Liver (tissue), 8 donors: ENCODE measurements at regions not wholly inside any gene's neighbourhood (a gene's known extent, or its start where the extent isn't known, plus 50 kb on each side); places are given as distances from the start of the nearest gene placed in this dataset.
A peak's percentile ranks its signal among the peaks of the same experiment; 100 is the strongest.

Experiments
- DNase-seq: peaks from one replicate; pipeline ENCODE4 v3.0.0-alpha.2; 2017; ENCODE audit warnings: low spot score
- H3K27ac ChIP-seq, 2 donors: one replicate each; pipeline ENCODE4 v1.7.0; 2013; ENCODE audit warnings: inconsistent platforms in 2 of 2, low read length in 2 of 2, control low read depth in 1 of 2, low read depth in 1 of 2, mild to moderate bottlenecking in 1 of 2
- H3K27me3 ChIP-seq, 4 donors: one replicate each; pipeline versions ENCODE4 v1.6.1 to v1.7.0; 2013; ENCODE audit warnings: low read length in 3 of 4, inconsistent platforms in 1 of 4, mild to moderate bottlenecking in 1 of 4, moderate library complexity in 1 of 4; ENCODE audit not compliant: control insufficient read depth in 4 of 4, insufficient read depth in 4 of 4
- H3K36me3 ChIP-seq, 4 donors: one replicate each; pipeline versions ENCODE4 v1.6.1 to v1.7.0; 2013; ENCODE audit warnings: low read length in 3 of 4, mild to moderate bottlenecking in 3 of 4, low read depth in 1 of 4, moderate library complexity in 1 of 4; ENCODE audit not compliant: control insufficient read depth in 4 of 4, insufficient read depth in 3 of 4
- H3K4me1 ChIP-seq, 4 donors: one replicate each; pipeline versions ENCODE4 v1.6.1 to v1.7.0; 2013; ENCODE audit warnings: low read length in 3 of 4, mild to moderate bottlenecking in 3 of 4, moderate library complexity in 1 of 4; ENCODE audit not compliant: control insufficient read depth in 4 of 4, insufficient read depth in 4 of 4
- H3K4me3 ChIP-seq, 3 donors: one replicate each; pipeline versions ENCODE4 v1.6.1 to v1.7.0; 2013; ENCODE audit warnings: low read length in 3 of 3, control low read depth in 1 of 3, low read depth in 1 of 3, mild to moderate bottlenecking in 1 of 3
- H3K9ac ChIP-seq, 2 donors: one replicate each; pipeline ENCODE4 v1.7.0; 2013; ENCODE audit warnings: low read length in 2 of 2, mild to moderate bottlenecking in 2 of 2, moderate library complexity in 2 of 2, control low read depth in 1 of 2, low read depth in 1 of 2
- H3K9me3 ChIP-seq, 4 donors: one replicate each; pipeline versions ENCODE4 v1.6.1 to v1.7.0; 2013; ENCODE audit warnings: low read length in 3 of 4; ENCODE audit not compliant: control insufficient read depth in 4 of 4
- ATF3 ChIP-seq: IDR thresholded peaks from 2 replicates; pipeline ENCODE4 v1.6.1; 2016; ENCODE audit warnings: antibody characterized with exemption
- CTCF ChIP-seq: fragments of 150-350 bp; IDR thresholded peaks from 2 replicates; pipeline ENCODE4 v1.5.1; 2017; ENCODE audit warnings: improper control_type of control experiment, low read depth, low read length; ENCODE audit not compliant: missing input control
- EGR1 ChIP-seq, 2 donors: IDR thresholded peaks; 2 replicates each; pipeline ENCODE4 v1.6.1; 2016 to 2018; ENCODE audit warnings: antibody characterized with exemption in 2 of 2, low read depth in 2 of 2
- FOXA1 ChIP-seq: IDR thresholded peaks from 2 replicates; pipeline ENCODE4 v1.6.1; 2016; ENCODE audit warnings: antibody characterized with exemption
- FOXA2 ChIP-seq: IDR thresholded peaks from 2 replicates; pipeline ENCODE4 v1.6.1; 2016; ENCODE audit warnings: antibody characterized with exemption
- GABPA ChIP-seq, 2 donors: IDR thresholded peaks in 1 of 2; conservative IDR thresholded peaks in 1 of 2; 2 replicates each; pipeline ENCODE4 v1.6.1; 2016; ENCODE audit warnings: antibody characterized with exemption in 2 of 2, mild to moderate bottlenecking in 1 of 2, moderate library complexity in 1 of 2
- HNF4A ChIP-seq, 2 donors: conservative IDR thresholded peaks; 2 replicates each; pipeline ENCODE4 v1.6.1; 2016; ENCODE audit warnings: antibody characterized with exemption in 2 of 2, mild to moderate bottlenecking in 2 of 2
- HNF4G ChIP-seq: IDR thresholded peaks from 2 replicates; pipeline ENCODE4 v1.6.1; 2016; ENCODE audit warnings: antibody characterized with exemption
- JUND ChIP-seq, 2 donors: IDR thresholded peaks; 2 replicates each; pipeline ENCODE4 v1.6.1; 2016; ENCODE audit warnings: antibody characterized with exemption in 2 of 2
- NR2F2 ChIP-seq: IDR thresholded peaks from 2 replicates; pipeline ENCODE4 v1.6.1; 2016; ENCODE audit warnings: antibody characterized with exemption
- RAD21 ChIP-seq, 2 donors: IDR thresholded peaks; 2 replicates each; pipeline ENCODE4 v1.6.1; 2016; ENCODE audit warnings: antibody characterized with exemption in 2 of 2, mild to moderate bottlenecking in 2 of 2
- RXRA ChIP-seq, 2 donors: IDR thresholded peaks; 2 replicates each; pipeline ENCODE4 v1.6.1; 2017 to 2018; ENCODE audit warnings: antibody characterized with exemption in 2 of 2, mild to moderate bottlenecking in 1 of 2
- SP1 ChIP-seq: IDR thresholded peaks from 2 replicates; pipeline ENCODE4 v1.6.1; 2018; ENCODE audit warnings: antibody characterized with exemption, mild to moderate bottlenecking
- TAF1 ChIP-seq: conservative IDR thresholded peaks from 2 replicates; pipeline ENCODE4 v1.6.1; 2016; ENCODE audit warnings: antibody characterized with exemption, mild to moderate bottlenecking
- YY1 ChIP-seq: IDR thresholded peaks from 2 replicates; pipeline ENCODE4 v1.6.1; 2016; ENCODE audit warnings: antibody characterized with exemption, mild to moderate bottlenecking
- ZBTB33 ChIP-seq: IDR thresholded peaks from 2 replicates; pipeline ENCODE4 v1.6.1; 2016; ENCODE audit warnings: antibody characterized with exemption
- WGBS: extraction: QIAGEN DNeasy Blood & Tissue Kit; methylation state at CpG from one replicate; pipeline ENCODE4 v1.1.7; 2013; 5-methylcytosine and 5-hydroxymethylcytosine counted together
- TF ChIP-seq, protein P1 (sequence below): IDR thresholded peaks from 2 replicates; pipeline ENCODE4 v1.6.1; 2016; ENCODE audit warnings: antibody characterized with exemption, mild to moderate bottlenecking
- TF ChIP-seq, protein P2 (sequence below): IDR thresholded peaks from 2 replicates; pipeline ENCODE4 v1.6.1; 2016; ENCODE audit warnings: antibody characterized with exemption
- donor health status: healthy.
- donor health status: healthy.
- donor health status: healthy.
- donor health status: healthy.
- donor health status: healthy.

GRCh38 chr2:195590861-195591205 lies 66.2 kb upstream of the SLC39A10 start:
- DNase-seq, result no peak

GRCh38 chr2:195590199-195590860 lies 66.7 kb upstream of the SLC39A10 start:
- Histone ChIP-seq H3K4me1 (peaks cover 0 to 21% (median 16%) of the 10 kb centered on the region in 4 donors), H3K27me3 (no peaks in the 10 kb centered on the region), H3K9me3 (no peaks in the 10 kb centered on the region), H3K4me3 (no peak overlapping the region), H3K27ac (no peak overlapping the region), H3K9ac (no peak overlapping the region), H3K36me3 (no peaks in the 10 kb centered on the region)
- WGBS, result 59% methylated on average over 1 of the region's 1 CpG
- TF ChIP-seq ZBTB33, result no peak
- no peak for TF ChIP-seq YY1
- no peak for TF ChIP-seq FOXA2
- no peak for TF ChIP-seq HNF4G
- no peak for TF ChIP-seq HNF4A (conservative IDR thresholded peaks at IDR 0.05)
- TF ChIP-seq EGR1 (IDR thresholded peaks at IDR 0.05; ENCODE audit: low read depth in 2 of 2), result no peak
- no peak for TF ChIP-seq RAD21 (IDR thresholded peaks at IDR 0.05)
- TF ChIP-seq JUND (IDR thresholded peaks at IDR 0.05), result no peak
- no peak for TF ChIP-seq ATF3
- no peak for TF ChIP-seq RXRA (IDR thresholded peaks at IDR 0.05)
- no peak for TF ChIP-seq CTCF
- TF ChIP-seq TAF1, result no peak
- TF ChIP-seq, protein P1, sequence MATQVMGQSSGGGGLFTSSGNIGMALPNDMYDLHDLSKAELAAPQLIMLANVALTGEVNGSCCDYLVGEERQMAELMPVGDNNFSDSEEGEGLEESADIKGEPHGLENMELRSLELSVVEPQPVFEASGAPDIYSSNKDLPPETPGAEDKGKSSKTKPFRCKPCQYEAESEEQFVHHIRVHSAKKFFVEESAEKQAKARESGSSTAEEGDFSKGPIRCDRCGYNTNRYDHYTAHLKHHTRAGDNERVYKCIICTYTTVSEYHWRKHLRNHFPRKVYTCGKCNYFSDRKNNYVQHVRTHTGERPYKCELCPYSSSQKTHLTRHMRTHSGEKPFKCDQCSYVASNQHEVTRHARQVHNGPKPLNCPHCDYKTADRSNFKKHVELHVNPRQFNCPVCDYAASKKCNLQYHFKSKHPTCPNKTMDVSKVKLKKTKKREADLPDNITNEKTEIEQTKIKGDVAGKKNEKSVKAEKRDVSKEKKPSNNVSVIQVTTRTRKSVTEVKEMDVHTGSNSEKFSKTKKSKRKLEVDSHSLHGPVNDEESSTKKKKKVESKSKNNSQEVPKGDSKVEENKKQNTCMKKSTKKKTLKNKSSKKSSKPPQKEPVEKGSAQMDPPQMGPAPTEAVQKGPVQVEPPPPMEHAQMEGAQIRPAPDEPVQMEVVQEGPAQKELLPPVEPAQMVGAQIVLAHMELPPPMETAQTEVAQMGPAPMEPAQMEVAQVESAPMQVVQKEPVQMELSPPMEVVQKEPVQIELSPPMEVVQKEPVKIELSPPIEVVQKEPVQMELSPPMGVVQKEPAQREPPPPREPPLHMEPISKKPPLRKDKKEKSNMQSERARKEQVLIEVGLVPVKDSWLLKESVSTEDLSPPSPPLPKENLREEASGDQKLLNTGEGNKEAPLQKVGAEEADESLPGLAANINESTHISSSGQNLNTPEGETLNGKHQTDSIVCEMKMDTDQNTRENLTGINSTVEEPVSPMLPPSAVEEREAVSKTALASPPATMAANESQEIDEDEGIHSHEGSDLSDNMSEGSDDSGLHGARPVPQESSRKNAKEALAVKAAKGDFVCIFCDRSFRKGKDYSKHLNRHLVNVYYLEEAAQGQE, result no peak
- TF ChIP-seq FOXA1, result no peak
- no peak for TF ChIP-seq GABPA (IDR thresholded peaks at IDR 0.05 in 1 of 2, conservative IDR thresholded peaks at IDR 0.05 in 1 of 2)
- TF ChIP-seq, protein P2, sequence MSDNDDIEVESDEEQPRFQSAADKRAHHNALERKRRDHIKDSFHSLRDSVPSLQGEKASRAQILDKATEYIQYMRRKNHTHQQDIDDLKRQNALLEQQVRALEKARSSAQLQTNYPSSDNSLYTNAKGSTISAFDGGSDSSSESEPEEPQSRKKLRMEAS, result no peak
- no peak for TF ChIP-seq NR2F2
- no peak for TF ChIP-seq SP1
- no peak for DNase-seq

More at GRCh38 chr2:195590861-195591205, 66.2 kb upstream of the SLC39A10 start:
- peaks cover 0 to 26% (median 20%) of the 10 kb centered on the region in 4 donors for H3K4me1 ChIP-seq
- H3K27ac ChIP-seq, result no peak overlapping the region
- H3K9me3 ChIP-seq, result no peaks in the 10 kb centered on the region
- no peak overlapping the region for H3K9ac ChIP-seq
- 54% methylated on average over 1 of the region's 1 CpG for WGBS
- H3K27me3 ChIP-seq, result no peaks in the 10 kb centered on the region
- H3K4me3 ChIP-seq, result no peak overlapping the region
- no peaks in the 10 kb centered on the region for H3K36me3 ChIP-seq
- TF ChIP-seq NR2F2, result no peak
- TF ChIP-seq SP1, result no peak
- TF ChIP-seq HNF4A (conservative IDR thresholded peaks at IDR 0.05), result peak in 1 of 2 donors; percentile 12
- TF ChIP-seq ATF3, result no peak
